SK-N-MC (cell line): ENCODE measurements at regions not wholly inside any gene's neighbourhood (a gene's known extent, or its start where the extent isn't known, plus 50 kb on each side); places are given as distances from the start of the nearest gene placed in this dataset.
"Not testable (repeated sequence)": the region's sequence is repeated elsewhere in the genome, so short reads cannot be mapped to it uniquely, and the experiment has no call there.

ENCODE experiments used
- DNase-seq: peaks from one replicate; pipeline ENCODE4 v3.0.0-alpha.2; 2011; ENCODE audit warnings: low read depth, low spot score
- H3K27ac ChIP-seq: fragments of 200-600 bp; sonication (generic); 2 replicates; pipeline ENCODE4 v1.5.1; 2016; ENCODE audit warnings: mixed run types
- H3K36me3 ChIP-seq: fragments of 200-600 bp; sonication (generic); 2 replicates; pipeline ENCODE4 v1.6.1; 2017; ENCODE audit warnings: antibody characterized with exemption, low read length, mixed read lengths; ENCODE audit not compliant: insufficient read depth
- H3K4me3 ChIP-seq: fragments of 200-600 bp; sonication (generic); 2 replicates; pipeline ENCODE4 v1.5.1; 2016
- H3K9ac ChIP-seq: fragments of 200-600 bp; sonication (generic); 2 replicates; pipeline ENCODE4 v1.8.0; 2017; ENCODE audit warnings: mixed run types, mixed read lengths; ENCODE audit not compliant: insufficient read length
- H3K9me3 ChIP-seq: fragments of 200-600 bp; sonication (generic); 2 replicates; pipeline ENCODE4 v1.6.1; 2017; ENCODE audit warnings: low read depth, mild to moderate bottlenecking, antibody characterized with exemption, low read length, moderate library complexity, mixed read lengths
- EZH2 ChIP-seq: fragments of 200-600 bp; sonication (generic); IDR thresholded peaks from one replicate; pipeline ENCODE4 v1.6.1; 2017; ENCODE audit warnings: antibody characterized with exemption
- FOXP2 ChIP-seq: optimal IDR thresholded peaks from 2 replicates; pipeline ENCODE3; 2011; ENCODE audit warnings: mild to moderate bottlenecking, moderate library complexity; ENCODE audit not compliant: insufficient read depth; ENCODE audit errors: extremely low read length, control extremely low read depth
- POLR2AphosphoS5 ChIP-seq: IDR thresholded peaks from 2 replicates; pipeline ENCODE4 v1.6.1; 2012; ENCODE audit warnings: mild to moderate bottlenecking, low read depth, low read length, borderline replicate concordance

GRCh38 chr6:140713495-140713894 is 1339.0 kb upstream of the CITED2 start:
- no peak for DNase-seq
- Histone ChIP-seq H3K9ac (no peak overlapping the region), H3K27ac (no peak overlapping the region), H3K36me3 (no peaks in the 10 kb centered on the region), H3K4me3 (no peak overlapping the region), H3K9me3 (no peaks in the 10 kb centered on the region)
- TF ChIP-seq FOXP2 (no peak), EZH2 (no peak), POLR2AphosphoS5 (no peak)

- no peaks in the 10 kb centered on the region for H3K9me3 ChIP-seq
- H3K9ac ChIP-seq: no peak overlapping the region
- H3K27ac ChIP-seq: no peak overlapping the region
- no peak for DNase-seq
- no peak overlapping the region for H3K4me3 ChIP-seq
- H3K36me3 ChIP-seq: no peaks in the 10 kb centered on the region
- TF ChIP-seq FOXP2: no peak
- TF ChIP-seq EZH2: no peak
- TF ChIP-seq POLR2AphosphoS5: no peak
These were observed 1336.7 kb upstream of the CITED2 start for GRCh38 chr6:140711019-140711613.

GRCh38 chr6:140708441-140708840 is 1334.0 kb upstream of the CITED2 start:
- Histone ChIP-seq H3K27ac (peak overlapping the region; percentile 46; the same call in 1 of the 2 replicates), H3K9ac (no peak overlapping the region), H3K9me3 (0 out of 2 replicates have a peak, but pooled peaks cover 2% of the 10 kb centered on the region), H3K4me3 (no peak overlapping the region), H3K36me3 (no peaks in the 10 kb centered on the region)
- DNase-seq: no peak
- TF ChIP-seq FOXP2 (no peak), POLR2AphosphoS5 (no peak), EZH2 (no peak)

- DNase-seq, H3K27ac ChIP-seq, H3K9ac ChIP-seq, H3K4me3 ChIP-seq, H3K9me3 ChIP-seq, H3K36me3 ChIP-seq: not testable (repeated sequence)
These were observed 1329.6 kb upstream of the CITED2 start for GRCh38 chr6:140704008-140704407.

- H3K4me3 ChIP-seq: no peak overlapping the region
- DNase-seq: no peak
- no peak overlapping the region for H3K27ac ChIP-seq
- TF ChIP-seq POLR2AphosphoS5 (no peak), FOXP2 (no peak), EZH2 (no peak)
- H3K9me3 ChIP-seq: no peaks in the 10 kb centered on the region; the same call in 1 of the 2 replicates
- no peaks in the 10 kb centered on the region for H3K36me3 ChIP-seq
- no peak overlapping the region for H3K9ac ChIP-seq
These were observed 1323.1 kb upstream of the CITED2 start for GRCh38 chr6:140697585-140697984.

GRCh38 chr6:140684776-140685550 is 1310.5 kb upstream of the CITED2 start:
- no peak overlapping the region for H3K4me3 ChIP-seq
- TF ChIP-seq POLR2AphosphoS5: no peak
- TF ChIP-seq FOXP2: no peak
- no peak for TF ChIP-seq EZH2

GRCh38 chr6:140677781-140678528 is 1303.5 kb upstream of the CITED2 start:
- Histone ChIP-seq H3K36me3 (no peaks in the 10 kb centered on the region), H3K4me3 (no peak overlapping the region), H3K27ac (no peak overlapping the region), H3K9ac (no peak overlapping the region), H3K9me3 (no peaks in the 10 kb centered on the region)
- TF ChIP-seq POLR2AphosphoS5 (no peak), EZH2 (no peak), FOXP2 (no peak)
- no peak for DNase-seq

More at GRCh38 chr6:140684776-140685550, 1310.5 kb upstream of the CITED2 start:
- Histone ChIP-seq H3K27ac (peak overlapping the region; percentile 21; the same call in 1 of the 2 replicates), H3K9me3 (no peaks in the 10 kb centered on the region), H3K36me3 (no peaks in the 10 kb centered on the region), H3K9ac (no peak overlapping the region)
- no peak for DNase-seq

GRCh38 chr6:140671926-140672325 is 1297.5 kb upstream of the CITED2 start:
- Histone ChIP-seq H3K9me3 (no peaks in the 10 kb centered on the region), H3K36me3 (no peaks in the 10 kb centered on the region), H3K27ac (no peak overlapping the region), H3K4me3 (no peak overlapping the region), H3K9ac (no peak overlapping the region)
- no peak for DNase-seq
- TF ChIP-seq FOXP2 (no peak), EZH2 (no peak)

GRCh38 chr6:140670021-140670420 is 1295.6 kb upstream of the CITED2 start:
- H3K9ac ChIP-seq: no peak overlapping the region
- H3K36me3 ChIP-seq: no peaks in the 10 kb centered on the region
- H3K27ac ChIP-seq: no peak overlapping the region
- DNase-seq: no peak
- TF ChIP-seq FOXP2: no peak
- no peaks in the 10 kb centered on the region for H3K9me3 ChIP-seq
- H3K4me3 ChIP-seq: no peak overlapping the region
